ENCODE measurements at regions not wholly inside any gene's neighbourhood (a gene's known extent, or its start where the extent isn't known, plus 50 kb on each side); places are given as distances from the start of the nearest gene placed in this dataset.
A peak's percentile ranks its signal among the peaks of the same experiment; 100 is the strongest.
"Not testable (repeated sequence)": the region's sequence is repeated elsewhere in the genome, so short reads cannot be mapped to it uniquely, and the experiment has no call there.

DNA sequence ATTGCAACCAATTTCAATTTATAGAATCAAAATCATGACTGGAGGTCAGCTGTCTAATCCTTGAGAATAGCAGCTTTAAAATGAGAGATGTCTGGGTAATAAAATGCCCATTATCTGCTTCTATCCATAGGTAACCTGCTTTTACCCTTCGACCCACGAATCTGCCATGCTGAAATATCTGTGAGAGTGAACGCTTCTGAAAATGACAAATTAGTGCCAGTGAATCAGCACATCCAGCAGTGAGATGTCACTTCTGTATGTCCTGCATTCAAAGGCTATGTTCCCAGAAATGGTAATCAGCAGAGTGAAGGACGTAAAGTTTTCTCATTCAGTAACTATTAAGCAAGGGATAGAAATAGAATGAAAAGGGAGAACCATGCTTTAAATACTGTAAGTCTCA is 532.4 kb upstream of the ITGA1 start:
- in situ Hi-C loops (cut with HindIII; ENCODE audit: low pct_unique_long_range_greater_than_20kb, low sequenced_read_pairs) = no loop called here
- DNase-seq (ENCODE audit: low read depth, low spot score) = no peak

- in situ Hi-C loops (cut with HindIII; ENCODE audit: low pct_unique_long_range_greater_than_20kb, low sequenced_read_pairs) = no loop called here
- DNase-seq (ENCODE audit: low read depth, low spot score) = no peak
Observed at GRCh38 chr5:52262844-52263243, 524.9 kb upstream of the ITGA1 start.

DNA sequence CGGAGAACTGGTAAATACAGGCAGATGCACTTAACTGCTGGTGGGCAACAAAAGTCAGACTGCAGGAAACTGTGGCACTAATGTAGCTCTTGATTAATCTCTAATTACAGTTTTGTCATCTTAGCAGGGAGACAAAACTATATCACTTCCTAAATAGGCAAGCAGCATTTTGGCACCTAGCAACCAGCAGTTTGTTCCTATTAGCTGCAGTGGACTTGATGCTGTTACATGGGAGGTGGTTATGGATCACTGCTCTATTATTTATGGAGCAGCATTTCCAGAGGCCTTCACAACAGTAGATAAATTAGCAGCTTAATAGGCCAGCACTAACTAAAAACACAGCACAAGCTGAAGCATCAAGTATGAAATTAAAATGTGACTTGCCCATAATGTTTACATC is 518.3 kb upstream of the ITGA1 start:
- in situ Hi-C loops (cut with HindIII; ENCODE audit: low pct_unique_long_range_greater_than_20kb, low sequenced_read_pairs) = no loop called here
- peak; percentile 7 for DNase-seq (ENCODE audit: low read depth, low spot score)

DNA sequence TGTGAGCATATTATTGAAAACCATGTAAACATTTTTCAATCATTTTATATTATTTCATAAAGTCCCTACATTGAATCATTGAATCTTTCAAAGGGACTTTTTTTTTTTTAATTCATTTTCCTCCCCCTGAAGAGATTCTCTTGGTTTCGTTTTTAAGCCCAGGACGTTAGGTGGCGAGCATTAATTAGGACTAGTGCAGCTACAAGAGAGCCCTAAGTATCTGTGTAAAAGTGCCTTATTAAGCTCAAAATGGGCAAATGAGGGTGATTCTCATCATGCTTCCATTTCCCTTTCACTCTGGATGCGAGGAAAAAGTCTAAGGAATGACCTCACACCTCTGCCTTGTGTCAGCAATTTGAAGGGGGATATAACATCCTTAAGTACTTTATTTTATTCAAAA is 517.9 kb upstream of the ITGA1 start:
- DNase-seq (ENCODE audit: low read depth, low spot score) = no peak
- in situ Hi-C loops (cut with HindIII; ENCODE audit: low pct_unique_long_range_greater_than_20kb, low sequenced_read_pairs) = no loop called here

- in situ Hi-C loops (cut with HindIII; ENCODE audit: low pct_unique_long_range_greater_than_20kb, low sequenced_read_pairs) = no loop called here
- no peak for DNase-seq (ENCODE audit: low read depth, low spot score)
Observed at GRCh38 chr5:52275639-52276038, 512.1 kb upstream of the ITGA1 start.

- in situ Hi-C loops (cut with HindIII; ENCODE audit: low pct_unique_long_range_greater_than_20kb, low sequenced_read_pairs) = no loop called here
- DNase-seq (ENCODE audit: low read depth, low spot score) = no peak
Observed at GRCh38 chr5:52277101-52277500, 510.6 kb upstream of the ITGA1 start.

DNA sequence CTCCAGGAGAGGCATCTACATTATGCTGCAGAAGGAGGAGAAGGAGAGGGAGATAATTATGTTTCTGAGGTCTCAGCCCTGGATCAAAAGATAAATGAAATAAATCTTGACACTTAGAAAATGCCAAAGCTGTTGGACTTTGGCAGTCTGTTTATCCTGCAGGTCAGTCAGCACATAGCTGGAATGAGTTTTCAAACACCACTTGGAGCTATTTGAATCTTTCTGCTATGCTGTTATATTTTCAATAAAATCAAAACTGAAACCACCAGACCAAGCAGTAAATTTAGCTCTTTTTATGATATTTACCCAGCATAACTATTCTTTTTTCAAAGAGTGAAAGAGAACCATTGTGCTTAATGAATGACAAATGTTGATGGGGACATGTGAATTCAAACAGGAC is 505.1 kb upstream of the ITGA1 start:
- DNase-seq (ENCODE audit: low read depth, low spot score) = no peak
- in situ Hi-C loops (cut with HindIII; ENCODE audit: low pct_unique_long_range_greater_than_20kb, low sequenced_read_pairs) = no loop called here

- in situ Hi-C loops (cut with HindIII; ENCODE audit: low pct_unique_long_range_greater_than_20kb, low sequenced_read_pairs) = no loop called here
- no peak for DNase-seq (ENCODE audit: low read depth, low spot score)
Observed at GRCh38 chr5:52283221-52283620, 504.5 kb upstream of the ITGA1 start.

- in situ Hi-C loops (cut with HindIII; ENCODE audit: low pct_unique_long_range_greater_than_20kb, low sequenced_read_pairs) = no loop called here
- no peak for DNase-seq (ENCODE audit: low read depth, low spot score)
Observed at GRCh38 chr5:52300703-52301372, 486.9 kb upstream of the ITGA1 start.

DNA sequence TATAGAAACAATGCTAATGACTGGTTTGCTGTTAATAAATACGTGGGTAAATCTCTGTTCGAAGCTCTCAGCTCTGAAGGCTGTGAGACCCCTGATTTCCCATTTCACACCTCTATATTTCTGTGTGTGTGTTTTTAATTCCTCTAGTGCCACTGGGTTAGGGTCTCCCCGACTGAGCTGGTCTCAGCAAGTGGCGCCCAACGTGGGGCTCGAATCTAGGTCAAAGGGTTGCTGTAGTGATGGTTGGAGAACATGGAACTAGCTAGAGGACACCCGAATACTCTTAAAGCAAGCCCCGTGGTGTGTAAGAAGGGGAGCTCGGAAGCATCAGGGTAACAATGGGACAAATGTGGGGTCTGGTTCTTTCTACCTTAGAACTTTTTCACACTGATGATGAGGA is 482.9 kb upstream of the ITGA1 start:
- in situ Hi-C loops (cut with HindIII; ENCODE audit: low pct_unique_long_range_greater_than_20kb, low sequenced_read_pairs); DNase-seq (ENCODE audit: low read depth, low spot score): not testable (repeated sequence)

DNA sequence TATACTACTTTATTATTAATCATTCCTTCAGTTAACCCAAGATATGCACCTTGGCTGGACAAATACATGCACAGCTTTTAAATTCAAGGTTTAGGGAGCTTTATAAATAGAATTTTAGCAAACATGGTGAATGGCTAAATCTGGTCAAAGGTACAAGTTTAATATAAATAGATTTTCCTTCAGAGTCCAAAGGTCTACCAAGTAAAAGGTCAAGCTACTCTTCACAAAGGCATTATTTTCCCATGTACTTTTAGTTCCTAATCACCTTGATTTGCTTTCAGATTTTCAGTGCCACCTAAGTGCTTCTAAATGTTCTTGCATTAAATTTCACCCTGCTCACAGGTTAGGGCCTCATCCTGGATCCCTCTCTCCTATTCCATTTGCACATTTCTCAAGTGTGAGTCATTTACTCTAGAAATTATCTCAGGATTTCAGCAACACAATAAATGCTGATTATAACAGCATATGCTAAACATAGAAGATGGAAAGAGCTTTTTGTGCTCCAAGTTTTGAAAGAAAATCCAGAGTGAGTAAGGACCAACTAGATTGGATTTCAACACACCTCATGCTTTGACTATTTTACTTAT is 459.4 kb upstream of the ITGA1 start:
- DNase-seq (ENCODE audit: low read depth, low spot score) = no peak
- in situ Hi-C loops (cut with HindIII; ENCODE audit: low pct_unique_long_range_greater_than_20kb, low sequenced_read_pairs) = no loop called here

GRCh38 chr5:52331725-52332124 is 456.0 kb upstream of the ITGA1 start:
- DNase-seq (ENCODE audit: low read depth, low spot score) = no peak
- in situ Hi-C loops (cut with HindIII; ENCODE audit: low pct_unique_long_range_greater_than_20kb, low sequenced_read_pairs) = no loop called here

DNA sequence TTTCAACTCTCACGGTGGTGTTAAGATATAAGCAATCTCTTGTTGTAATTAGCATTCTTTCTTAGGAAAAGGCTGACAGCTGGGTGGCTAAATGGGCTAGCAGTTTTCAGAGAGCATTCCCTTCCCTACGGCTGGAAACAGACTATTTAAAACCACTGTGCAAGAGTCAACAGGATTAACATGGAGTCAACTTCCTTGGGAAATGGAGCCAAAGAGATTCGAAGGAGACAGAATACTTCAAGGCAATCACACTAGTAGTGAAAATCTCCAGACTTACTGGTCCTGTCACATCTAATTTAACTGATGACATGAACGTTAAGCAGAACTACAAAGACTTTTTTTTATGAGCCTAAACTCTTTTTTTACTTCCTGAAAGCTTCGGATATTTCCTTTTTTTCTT is 453.3 kb upstream of the ITGA1 start:
- in situ Hi-C loops (cut with HindIII; ENCODE audit: low pct_unique_long_range_greater_than_20kb, low sequenced_read_pairs) = no loop called here
- no peak for DNase-seq (ENCODE audit: low read depth, low spot score)

GRCh38 chr5:52339285-52339684 is 448.4 kb upstream of the ITGA1 start:
- DNase-seq (ENCODE audit: low read depth, low spot score) = no peak
- in situ Hi-C loops (cut with HindIII; ENCODE audit: low pct_unique_long_range_greater_than_20kb, low sequenced_read_pairs) = no loop called here

- DNase-seq (ENCODE audit: low read depth, low spot score) = no peak
- in situ Hi-C loops (cut with HindIII; ENCODE audit: low pct_unique_long_range_greater_than_20kb, low sequenced_read_pairs) = no loop called here
Observed at GRCh38 chr5:52342361-52342760, 445.4 kb upstream of the ITGA1 start.

DNA sequence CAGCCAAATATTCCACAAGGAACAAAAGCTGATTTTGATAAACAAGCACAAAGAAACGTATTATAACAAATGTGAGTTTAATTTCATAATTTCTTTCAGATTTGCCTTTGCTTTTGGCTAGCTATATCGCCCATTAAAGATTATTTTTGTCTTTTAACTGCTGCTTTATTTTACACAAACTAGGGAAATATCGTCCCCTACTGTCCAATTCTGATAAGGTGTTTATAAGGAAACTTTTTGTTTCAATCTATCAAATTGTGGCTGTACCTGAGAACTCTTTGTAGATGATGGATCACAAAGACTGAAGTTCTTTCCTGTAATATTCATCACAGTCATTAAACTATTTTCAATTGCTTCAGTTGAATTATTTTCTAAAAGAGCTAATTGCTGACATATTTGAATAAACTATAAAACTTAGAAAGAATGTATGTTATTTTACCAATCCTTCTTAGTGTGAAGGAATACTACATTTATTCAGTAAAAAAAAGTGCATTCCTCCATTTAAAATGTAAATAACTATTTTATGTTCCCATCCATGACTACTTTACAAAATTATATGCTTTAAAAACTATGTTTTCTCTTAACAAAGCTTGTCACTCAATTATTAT is 431.3 kb upstream of the ITGA1 start:
- in situ Hi-C loops (cut with HindIII; ENCODE audit: low pct_unique_long_range_greater_than_20kb, low sequenced_read_pairs) = no loop called here

GRCh38 chr5:52359261-52359660 is 428.5 kb upstream of the ITGA1 start:
- in situ Hi-C loops (cut with HindIII; ENCODE audit: low pct_unique_long_range_greater_than_20kb, low sequenced_read_pairs) = no loop called here
- no peak for DNase-seq (ENCODE audit: low read depth, low spot score)

More for the DNA sequence above, 431.3 kb upstream of the ITGA1 start:
- peak; percentile 60 for DNase-seq (ENCODE audit: low read depth, low spot score)

- in situ Hi-C loops (cut with HindIII; ENCODE audit: low pct_unique_long_range_greater_than_20kb, low sequenced_read_pairs) = no loop called here
Observed at GRCh38 chr5:52360985-52361384, 426.7 kb upstream of the ITGA1 start.

DNA sequence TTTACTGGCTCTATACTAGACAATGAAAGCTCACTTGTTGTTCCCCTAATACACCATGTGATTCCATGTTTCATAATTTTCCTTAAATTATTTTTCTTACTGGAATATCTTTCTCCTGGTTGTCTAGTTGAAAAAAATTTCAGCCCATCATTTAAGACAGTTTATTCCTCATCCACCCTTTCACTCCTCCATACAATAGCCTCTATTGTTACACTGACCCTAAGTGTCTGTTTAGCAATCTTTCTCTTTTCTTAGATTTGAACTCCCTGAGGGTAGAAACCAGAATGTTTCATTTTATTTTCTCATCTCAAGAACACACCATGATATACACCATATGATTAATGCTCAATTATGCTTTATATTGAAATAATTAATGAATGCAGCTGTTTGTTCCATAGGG is 413.4 kb upstream of the ITGA1 start:
- in situ Hi-C loops (cut with HindIII; ENCODE audit: low pct_unique_long_range_greater_than_20kb, low sequenced_read_pairs) = no loop called here
- peak; percentile 94 for DNase-seq (ENCODE audit: low read depth, low spot score)

More at GRCh38 chr5:52360985-52361384, 426.7 kb upstream of the ITGA1 start:
- DNase-seq (ENCODE audit: low read depth, low spot score) = no peak
